ENCODE measurements at regions not wholly inside any gene's neighbourhood (a gene's known extent, or its start where the extent isn't known, plus 50 kb on each side); places are given as distances from the start of the nearest gene placed in this dataset.
"Not testable (repeated sequence)": the region's sequence is repeated elsewhere in the genome, so short reads cannot be mapped to it uniquely, and the experiment has no call there.

DNA sequence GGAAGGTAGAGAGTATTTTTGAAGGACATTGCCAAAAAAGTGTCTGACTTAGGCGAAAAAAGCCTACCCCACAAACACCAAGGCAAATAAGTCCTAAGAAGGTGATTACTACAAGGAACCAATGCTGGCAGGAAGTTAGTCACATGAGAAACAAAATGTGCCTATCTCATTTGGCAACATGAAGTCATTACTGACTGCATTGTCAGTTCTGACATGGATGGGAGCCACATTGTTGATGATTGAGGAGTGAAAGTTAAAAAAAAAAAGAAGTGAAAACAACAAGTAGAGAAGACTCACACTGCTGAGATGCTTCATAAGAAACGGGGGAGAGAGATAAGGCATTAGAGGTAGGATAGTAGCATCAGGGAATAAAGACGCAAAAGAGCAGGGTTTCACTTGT is 141.5 kb upstream of the FAT3 start:
- H2AFZ ChIP-seq (ENCODE audit: insufficient read depth, low read depth, low read length, poor library complexity, severe bottlenecking) = no peak overlapping the region
- Mint-ChIP-seq H3K36me3 (no peaks in the 10 kb centered on the region), H3K9me3 (peaks cover 0 to 11% (median 4%) of the 10 kb centered on the region in 7 donors), H3K4me1 (no peaks in the 10 kb centered on the region), H3K4me3 (no peak overlapping the region), H3K27me3 (ENCODE audit: low read depth in 3 of 3) (peaks cover 0 to 1% (median 0%) of the 10 kb centered on the region in 3 donors), H3K27ac (no peak overlapping the region)
- H3K4me2 ChIP-seq (replicated peaks; ENCODE audit: extremely low read depth, low read length, poor library complexity, severe bottlenecking) = no peak overlapping the region
- no peaks in the 10 kb centered on the region for H3K4me1 ChIP-seq (ENCODE audit: control insufficient read depth in 1 of 2, insufficient read depth in 2 of 2, low read length in 2 of 2)
- no peaks in the 10 kb centered on the region for H4K20me1 ChIP-seq (ENCODE audit: insufficient read depth, low read length)
- H3K79me2 ChIP-seq (ENCODE audit: insufficient read depth, low read length) = no peaks in the 10 kb centered on the region
- no peak overlapping the region for H3K27ac ChIP-seq (ENCODE audit: low read depth in 1 of 2, low read length in 2 of 2)
- WGBS (ENCODE audit: insufficient coverage) = 88% methylated on average over 2 of the region's 3 CpGs
- H3K9me3 ChIP-seq (replicated peaks in 1 of 2; ENCODE audit: control insufficient read depth in 1 of 2, insufficient read depth in 1 of 2, low read length in 2 of 2) = no peaks in the 10 kb centered on the region
- TF ChIP-seq, protein P1, sequence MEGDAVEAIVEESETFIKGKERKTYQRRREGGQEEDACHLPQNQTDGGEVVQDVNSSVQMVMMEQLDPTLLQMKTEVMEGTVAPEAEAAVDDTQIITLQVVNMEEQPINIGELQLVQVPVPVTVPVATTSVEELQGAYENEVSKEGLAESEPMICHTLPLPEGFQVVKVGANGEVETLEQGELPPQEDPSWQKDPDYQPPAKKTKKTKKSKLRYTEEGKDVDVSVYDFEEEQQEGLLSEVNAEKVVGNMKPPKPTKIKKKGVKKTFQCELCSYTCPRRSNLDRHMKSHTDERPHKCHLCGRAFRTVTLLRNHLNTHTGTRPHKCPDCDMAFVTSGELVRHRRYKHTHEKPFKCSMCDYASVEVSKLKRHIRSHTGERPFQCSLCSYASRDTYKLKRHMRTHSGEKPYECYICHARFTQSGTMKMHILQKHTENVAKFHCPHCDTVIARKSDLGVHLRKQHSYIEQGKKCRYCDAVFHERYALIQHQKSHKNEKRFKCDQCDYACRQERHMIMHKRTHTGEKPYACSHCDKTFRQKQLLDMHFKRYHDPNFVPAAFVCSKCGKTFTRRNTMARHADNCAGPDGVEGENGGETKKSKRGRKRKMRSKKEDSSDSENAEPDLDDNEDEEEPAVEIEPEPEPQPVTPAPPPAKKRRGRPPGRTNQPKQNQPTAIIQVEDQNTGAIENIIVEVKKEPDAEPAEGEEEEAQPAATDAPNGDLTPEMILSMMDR (IDR thresholded peaks at IDR 0.05) = no peak
- no peak overlapping the region for H3K9ac ChIP-seq (ENCODE audit: insufficient read depth, low read length, poor library complexity, severe bottlenecking)
- DNase-seq = no peak
- intact Hi-C loops (cut with micrococcal nuclease) = no loop called here
- no peaks in the 10 kb centered on the region for H3K27me3 ChIP-seq (ENCODE audit: control insufficient read depth in 2 of 2, insufficient read depth in 2 of 2, low read length in 2 of 2)
- H3K36me3 ChIP-seq (replicated peaks in 1 of 2; ENCODE audit: control insufficient read depth in 1 of 2, insufficient read depth in 2 of 2, low read length in 2 of 2) = no peaks in the 10 kb centered on the region
- no peak overlapping the region for H3K4me3 ChIP-seq (replicated peaks in 1 of 3; ENCODE audit: low read depth in 2 of 3, low read length in 3 of 3)

DNA sequence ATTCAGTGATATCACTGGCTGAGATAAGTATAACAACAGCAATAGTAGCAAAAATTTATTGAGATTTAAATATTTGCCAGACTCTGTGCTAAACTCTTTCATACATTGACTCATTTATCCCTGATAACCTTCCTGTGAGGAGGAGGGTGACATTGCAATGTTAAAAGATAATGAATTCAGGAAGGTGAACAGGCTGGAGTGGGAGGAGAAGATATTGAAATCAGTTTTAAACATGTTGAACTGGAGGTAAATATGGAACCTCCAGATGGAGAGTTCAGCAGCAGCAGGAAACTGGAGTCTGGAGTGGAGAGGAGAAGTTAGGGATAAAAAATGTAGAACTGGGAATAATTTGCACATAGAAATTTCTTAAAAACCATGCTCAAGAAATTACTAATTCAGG is 142.0 kb upstream of the FAT3 start:
- H3K79me2 ChIP-seq (ENCODE audit: insufficient read depth, low read length) = no peaks in the 10 kb centered on the region
- no peak overlapping the region for H3K9ac ChIP-seq (ENCODE audit: insufficient read depth, low read length, poor library complexity, severe bottlenecking)
- H3K9me3 ChIP-seq (replicated peaks in 1 of 2; ENCODE audit: control insufficient read depth in 1 of 2, insufficient read depth in 1 of 2, low read length in 2 of 2) = no peaks in the 10 kb centered on the region
- TF ChIP-seq, protein P1 (IDR thresholded peaks at IDR 0.05) = no peak
- H4K20me1 ChIP-seq (ENCODE audit: insufficient read depth, low read length) = no peaks in the 10 kb centered on the region
- H3K36me3 ChIP-seq (replicated peaks in 1 of 2; ENCODE audit: control insufficient read depth in 1 of 2, insufficient read depth in 2 of 2, low read length in 2 of 2) = no peaks in the 10 kb centered on the region
- H3K27me3 ChIP-seq (ENCODE audit: control insufficient read depth in 2 of 2, insufficient read depth in 2 of 2, low read length in 2 of 2) = no peaks in the 10 kb centered on the region
- H3K4me2 ChIP-seq (replicated peaks; ENCODE audit: extremely low read depth, low read length, poor library complexity, severe bottlenecking) = no peak overlapping the region
- H2AFZ ChIP-seq (ENCODE audit: insufficient read depth, low read depth, low read length, poor library complexity, severe bottlenecking) = no peak overlapping the region
- Mint-ChIP-seq H3K27me3 (ENCODE audit: low read depth in 3 of 3) (peaks cover 0 to 1% (median 0%) of the 10 kb centered on the region in 3 donors), H3K36me3 (no peaks in the 10 kb centered on the region), H3K27ac (no peak overlapping the region), H3K4me3 (no peak overlapping the region), H3K9me3 (peaks cover 0 to 11% (median 4%) of the 10 kb centered on the region in 7 donors), H3K4me1 (no peaks in the 10 kb centered on the region)
- intact Hi-C loops (cut with micrococcal nuclease) = no loop called here
- no peak overlapping the region for H3K4me3 ChIP-seq (replicated peaks in 1 of 3; ENCODE audit: low read depth in 2 of 3, low read length in 3 of 3)
- DNase-seq = no peak
- no peak overlapping the region for H3K27ac ChIP-seq (ENCODE audit: low read depth in 1 of 2, low read length in 2 of 2)
- H3K4me1 ChIP-seq (ENCODE audit: control insufficient read depth in 1 of 2, insufficient read depth in 2 of 2, low read length in 2 of 2) = no peaks in the 10 kb centered on the region

DNA sequence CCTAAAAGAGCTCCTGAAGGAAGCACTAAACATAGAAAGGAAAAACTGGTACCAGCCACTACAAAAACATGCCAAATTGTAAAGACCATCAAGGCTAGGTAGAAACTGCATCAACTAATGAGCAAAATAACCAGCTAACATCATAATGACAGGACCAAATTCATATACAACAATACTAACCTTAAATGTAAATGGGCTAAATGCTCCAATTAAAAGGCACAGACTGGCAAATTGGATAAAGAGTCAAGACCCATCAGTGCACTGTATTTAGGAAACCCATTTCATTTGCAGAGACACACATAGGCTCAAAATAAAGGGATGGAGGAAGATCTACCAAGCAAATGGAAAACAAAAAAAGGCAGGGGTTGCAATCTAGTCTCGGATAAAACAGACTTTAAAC is 150.1 kb upstream of the FAT3 start:
- intact Hi-C loops (cut with micrococcal nuclease); H4K20me1 ChIP-seq (ENCODE audit: insufficient read depth, low read length); DNase-seq; H3K27me3 ChIP-seq (ENCODE audit: control insufficient read depth in 2 of 2, insufficient read depth in 2 of 2, low read length in 2 of 2); H3K4me1 ChIP-seq (ENCODE audit: control insufficient read depth in 1 of 2, insufficient read depth in 2 of 2, low read length in 2 of 2); H3K4me1 Mint-ChIP-seq; H3K9ac ChIP-seq (ENCODE audit: insufficient read depth, low read length, poor library complexity, severe bottlenecking); H3K4me3 Mint-ChIP-seq; H2AFZ ChIP-seq (ENCODE audit: insufficient read depth, low read depth, low read length, poor library complexity, severe bottlenecking); H3K27ac ChIP-seq (ENCODE audit: low read depth in 1 of 2, low read length in 2 of 2); H3K36me3 ChIP-seq (replicated peaks in 1 of 2; ENCODE audit: control insufficient read depth in 1 of 2, insufficient read depth in 2 of 2, low read length in 2 of 2); H3K27ac Mint-ChIP-seq; H3K79me2 ChIP-seq (ENCODE audit: insufficient read depth, low read length); H3K4me2 ChIP-seq (replicated peaks; ENCODE audit: extremely low read depth, low read length, poor library complexity, severe bottlenecking); H3K9me3 ChIP-seq (replicated peaks in 1 of 2; ENCODE audit: control insufficient read depth in 1 of 2, insufficient read depth in 1 of 2, low read length in 2 of 2); H3K36me3 Mint-ChIP-seq; H3K27me3 Mint-ChIP-seq (ENCODE audit: low read depth in 3 of 3); H3K4me3 ChIP-seq (replicated peaks in 1 of 3; ENCODE audit: low read depth in 2 of 3, low read length in 3 of 3): not testable (repeated sequence)
- WGBS (ENCODE audit: insufficient coverage) = no CpG with 5 or more reads among the region's 1 CpG
- peaks cover 5 to 21% (median 10%) of the 10 kb centered on the region in 7 donors for H3K9me3 Mint-ChIP-seq

All from CD14-positive monocyte (primary cell).